ENCODE measurements at regions not wholly inside any gene's neighbourhood (a gene's known extent, or its start where the extent isn't known, plus 50 kb on each side); places are given as distances from the start of the nearest gene placed in this dataset.

GRCh38 chr1:57517587-57518374 is 93.9 kb upstream of the DAB1 start:
- H3K9me3 ChIP-seq (ENCODE audit: control extremely low read depth in 1 of 3, control insufficient read depth in 2 of 3, insufficient read depth in 1 of 3, low read length in 2 of 3) = no peaks in the 10 kb centered on the region
- ChIA-PET CTCF (no interaction called here), POLR2A (no interaction called here)
- no peak for TF ChIP-seq EZH2 (IDR thresholded peaks at IDR 0.05; ENCODE audit: borderline replicate concordance, insufficient read depth, low read depth, low read length, poor library complexity, severe bottlenecking)
- TF ChIP-seq CTCF (IDR thresholded peaks at IDR 0.05) = no peak
- 65% methylated on average over 2 of the region's 7 CpGs for WGBS (ENCODE audit: insufficient coverage)
- no peak for DNase-seq
- H3K27me3 Mint-ChIP-seq = peaks cover 7% of the 10 kb centered on the region
- H3K4me1 Mint-ChIP-seq = no peaks in the 10 kb centered on the region
- no peak overlapping the region for H3K4me3 ChIP-seq (ENCODE audit: control extremely low read depth in 1 of 5, extremely low read depth in 1 of 5, insufficient read depth in 1 of 5, low read depth in 2 of 5, low read length in 4 of 5)
- no peak overlapping the region for H3K4me3 Mint-ChIP-seq
- no peak overlapping the region for H3K4me2 ChIP-seq (replicated peaks; ENCODE audit: low read depth, low read length, poor library complexity, severe bottlenecking)
- no peaks in the 10 kb centered on the region for H3K79me2 ChIP-seq (ENCODE audit: control insufficient read depth, insufficient read depth, low read length)
- H3K27ac Mint-ChIP-seq = no peak overlapping the region
- no peaks in the 10 kb centered on the region for H3K27me3 ChIP-seq (replicated peaks in 1 of 4; ENCODE audit: control extremely low read depth in 1 of 4, control insufficient read depth in 3 of 4, insufficient read depth in 4 of 4, low read length in 3 of 4)
- no peaks in the 10 kb centered on the region for H3K36me3 ChIP-seq (replicated peaks in 1 of 2; ENCODE audit: control extremely low read depth in 1 of 2, control insufficient read depth in 1 of 2, extremely low read depth in 1 of 2, insufficient read depth in 2 of 2, low read length in 1 of 2)
- no peak overlapping the region for H3K9ac ChIP-seq (ENCODE audit: low read length)
- no peak for ATAC-seq (ENCODE audit: low read depth)
- no peaks in the 10 kb centered on the region for H3K4me1 ChIP-seq (ENCODE audit: control insufficient read depth in 2 of 2, insufficient read depth in 2 of 2, low read length in 2 of 2)
- H3K27ac ChIP-seq (ENCODE audit: low read length in 2 of 2) = no peak overlapping the region
- H3K9me3 Mint-ChIP-seq (ENCODE audit: insufficient read depth) = no peaks in the 10 kb centered on the region
- no peak overlapping the region for H2AFZ ChIP-seq (ENCODE audit: insufficient read depth, low read depth, low read length, poor library complexity, severe bottlenecking)
- intact Hi-C loops (cut with micrococcal nuclease) = no loop called here
- H4K20me1 ChIP-seq (ENCODE audit: control insufficient read depth, insufficient read depth, low read length, poor library complexity, severe bottlenecking) = no peaks in the 10 kb centered on the region

- Histone ChIP-seq H3K9ac (ENCODE audit: low read length) (no peak overlapping the region), H3K9me3 (ENCODE audit: control extremely low read depth in 1 of 3, control insufficient read depth in 2 of 3, insufficient read depth in 1 of 3, low read length in 2 of 3) (no peaks in the 10 kb centered on the region), H3K4me2 (replicated peaks; ENCODE audit: low read depth, low read length, poor library complexity, severe bottlenecking) (no peak overlapping the region), H3K4me1 (ENCODE audit: control insufficient read depth in 2 of 2, insufficient read depth in 2 of 2, low read length in 2 of 2) (no peaks in the 10 kb centered on the region), H3K4me3 (ENCODE audit: control extremely low read depth in 1 of 5, extremely low read depth in 1 of 5, insufficient read depth in 1 of 5, low read depth in 2 of 5, low read length in 4 of 5) (no peak overlapping the region), H4K20me1 (ENCODE audit: control insufficient read depth, insufficient read depth, low read length, poor library complexity, severe bottlenecking) (no peaks in the 10 kb centered on the region), H3K79me2 (ENCODE audit: control insufficient read depth, insufficient read depth, low read length) (no peaks in the 10 kb centered on the region), H3K36me3 (replicated peaks in 1 of 2; ENCODE audit: control extremely low read depth in 1 of 2, control insufficient read depth in 1 of 2, extremely low read depth in 1 of 2, insufficient read depth in 2 of 2, low read length in 1 of 2) (no peaks in the 10 kb centered on the region), H3K27ac (ENCODE audit: low read length in 2 of 2) (no peak overlapping the region), H3K27me3 (replicated peaks in 1 of 4; ENCODE audit: control extremely low read depth in 1 of 4, control insufficient read depth in 3 of 4, insufficient read depth in 4 of 4, low read length in 3 of 4) (no peaks in the 10 kb centered on the region), H2AFZ (ENCODE audit: insufficient read depth, low read depth, low read length, poor library complexity, severe bottlenecking) (no peak overlapping the region)
- POLR2A ChIA-PET = no interaction called here
- TF ChIP-seq CTCF (IDR thresholded peaks at IDR 0.05) (no peak), EZH2 (IDR thresholded peaks at IDR 0.05; ENCODE audit: borderline replicate concordance, insufficient read depth, low read depth, low read length, poor library complexity, severe bottlenecking) (no peak)
- no peak overlapping the region for H3K4me3 Mint-ChIP-seq
- peaks cover 5% of the 10 kb centered on the region for H3K27me3 Mint-ChIP-seq
- H3K4me1 Mint-ChIP-seq = no peaks in the 10 kb centered on the region
- peaks cover 3% of the 10 kb centered on the region for H3K9me3 Mint-ChIP-seq (ENCODE audit: insufficient read depth)
- WGBS (ENCODE audit: insufficient coverage) = 100% methylated on average over 1 of the region's 1 CpG
- intact Hi-C loops (cut with micrococcal nuclease) = no loop called here
- DNase-seq = no peak
- CTCF ChIA-PET = no interaction called here
- ATAC-seq (ENCODE audit: low read depth) = no peak
- no peak overlapping the region for H3K27ac Mint-ChIP-seq
Observed at GRCh38 chr1:57512386-57512785, 88.5 kb upstream of the DAB1 start.
